ENCODE measurements at regions not wholly inside any gene's neighbourhood (a gene's known extent, or its start where the extent isn't known, plus 50 kb on each side); places are given as distances from the start of the nearest gene placed in this dataset.

DNA sequence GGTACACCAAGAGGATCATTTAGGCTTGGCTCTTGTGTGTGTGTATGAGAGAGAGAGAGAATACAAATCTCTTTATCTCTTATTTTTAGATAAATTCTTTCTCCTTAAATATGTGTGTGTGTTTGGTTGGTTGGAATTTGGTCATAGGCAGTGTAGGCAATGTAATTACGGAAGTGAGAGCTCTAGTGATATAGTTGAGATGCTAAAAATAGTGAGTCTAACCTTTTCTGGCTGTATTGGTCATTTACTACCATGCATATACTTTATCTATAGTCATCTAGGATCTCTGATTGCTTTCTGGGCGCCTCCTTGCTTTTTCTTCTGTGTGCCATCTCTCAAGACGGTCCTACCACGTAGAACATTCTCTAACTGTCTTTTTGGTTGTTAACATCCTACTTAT, 250.2 kb downstream of the NUF2 start:
- Histone ChIP-seq H3K9ac (replicated peaks; ENCODE audit: extremely low read depth, insufficient read depth, low read length) (no peak overlapping the region), H3K27ac (ENCODE audit: insufficient read depth, low read depth, low read length) (no peak overlapping the region), H3K4me1 (ENCODE audit: control insufficient read depth, extremely low read depth, insufficient read depth, low read length) (no peaks in the 10 kb centered on the region), H3K4me2 (ENCODE audit: insufficient read depth, low read length) (no peak overlapping the region), H3K79me2 (ENCODE audit: control insufficient read depth, insufficient read depth, low read length) (no peaks in the 10 kb centered on the region), H4K20me1 (replicated peaks; ENCODE audit: control insufficient read depth, extremely low read depth, insufficient read depth, low read length) (no peaks in the 10 kb centered on the region), H3K36me3 (ENCODE audit: control insufficient read depth in 2 of 2, extremely low read depth in 1 of 2, insufficient read depth in 2 of 2, low read length in 2 of 2) (no peaks in the 10 kb centered on the region), H3K9me3 (replicated peaks; ENCODE audit: control insufficient read depth, insufficient read depth, low read length) (no peaks in the 10 kb centered on the region), H3K27me3 (ENCODE audit: control insufficient read depth in 2 of 2, insufficient read depth in 2 of 2, low read length in 2 of 2) (no peaks in the 10 kb centered on the region), H3K9me1 (replicated peaks; ENCODE audit: control insufficient read depth, extremely low read depth, insufficient read depth, low read length) (no peaks in the 10 kb centered on the region), H2AFZ (ENCODE audit: low read depth, low read length) (no peak overlapping the region), H3K4me3 (replicated peaks in 1 of 3; ENCODE audit: insufficient read depth in 1 of 3, low read depth in 1 of 3, low read length in 3 of 3) (no peak overlapping the region)
- ChIA-PET POLR2A (no interaction called here), CTCF (no interaction called here)
- no peak for FAIRE-seq
- dilution Hi-C loops (cut with MboI; ENCODE audit: extremely low pct_ligation_motif_present, low sequenced_read_pairs) (no loop called here), intact Hi-C loops (cut with micrococcal nuclease) (loop anchor here (10.0 kb wide), 1 partner anchor 93 kb away; no protein-coding TSS in a partner anchor)
- no TSS peak for BruUV-seq (replicated peaks)
- no peak for TF ChIP-seq JUN (IDR thresholded peaks at IDR 0.05; ENCODE audit: borderline replicate concordance, insufficient read depth, insufficient read length, low read depth)
- no peak for TF ChIP-seq POLR2AphosphoS5 (IDR thresholded peaks at IDR 0.05; ENCODE audit: insufficient read depth, low read depth, low read length)
- TF ChIP-seq GATA2 (IDR thresholded peaks at IDR 0.05; ENCODE audit: insufficient read depth, insufficient read length, low read depth, low read length), result no peak
- TF ChIP-seq MYC (IDR thresholded peaks at IDR 0.05; ENCODE audit: low read depth, low read length), result no peak
- TF ChIP-seq POLR2A (IDR thresholded peaks at IDR 0.05; ENCODE audit: low read depth, low read length), result no peak
- no peak for TF ChIP-seq CTCF (IDR thresholded peaks at IDR 0.05; ENCODE audit: extremely low read depth in 1 of 2, insufficient read depth in 1 of 2, low read depth in 1 of 2, low read length in 2 of 2)
- TF ChIP-seq FOS (IDR thresholded peaks at IDR 0.05; ENCODE audit: borderline replicate concordance, insufficient read depth, low read length), result no peak
- no peak for TF ChIP-seq EZH2 (IDR thresholded peaks at IDR 0.05; ENCODE audit: borderline replicate concordance, low read depth, low read length, severe bottlenecking)
- TF ChIP-seq MAX (IDR thresholded peaks at IDR 0.05; ENCODE audit: insufficient read depth, insufficient read length), result no peak
- no peak for DNase-seq (ENCODE audit: low read depth, low spot score)
